Embryonic facial prominence (tissue), 1 donor: ENCODE measurements at regions not wholly inside any gene's neighbourhood (a gene's known extent, or its start where the extent isn't known, plus 50 kb on each side); places are given as distances from the start of the nearest gene placed in this dataset.

Experiments
- DNase-seq: peaks from one replicate; pipeline ENCODE4 v3.0.0-alpha.2; 2016; ENCODE audit errors: extremely low spot score

DNA sequence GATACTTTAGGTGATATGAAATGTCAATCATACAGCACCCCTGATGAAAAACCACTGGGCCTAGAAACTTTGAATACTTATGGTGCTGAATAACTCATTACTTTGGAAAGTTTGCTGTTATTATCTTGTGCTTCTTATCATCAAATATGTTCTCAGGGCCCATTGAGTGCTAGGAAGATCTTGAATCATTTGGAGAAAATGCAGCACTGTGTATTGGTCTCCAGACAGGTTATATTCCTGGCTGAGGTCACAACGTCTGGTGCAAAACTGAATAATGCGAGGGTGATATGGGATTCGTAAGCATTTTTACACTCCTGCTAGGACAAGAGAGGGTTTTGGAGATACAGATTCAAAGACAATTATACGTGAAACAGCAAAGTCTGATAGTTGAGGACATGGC, 249.4 kb upstream of the TNC start:
- DNase-seq, result no peak

DNA sequence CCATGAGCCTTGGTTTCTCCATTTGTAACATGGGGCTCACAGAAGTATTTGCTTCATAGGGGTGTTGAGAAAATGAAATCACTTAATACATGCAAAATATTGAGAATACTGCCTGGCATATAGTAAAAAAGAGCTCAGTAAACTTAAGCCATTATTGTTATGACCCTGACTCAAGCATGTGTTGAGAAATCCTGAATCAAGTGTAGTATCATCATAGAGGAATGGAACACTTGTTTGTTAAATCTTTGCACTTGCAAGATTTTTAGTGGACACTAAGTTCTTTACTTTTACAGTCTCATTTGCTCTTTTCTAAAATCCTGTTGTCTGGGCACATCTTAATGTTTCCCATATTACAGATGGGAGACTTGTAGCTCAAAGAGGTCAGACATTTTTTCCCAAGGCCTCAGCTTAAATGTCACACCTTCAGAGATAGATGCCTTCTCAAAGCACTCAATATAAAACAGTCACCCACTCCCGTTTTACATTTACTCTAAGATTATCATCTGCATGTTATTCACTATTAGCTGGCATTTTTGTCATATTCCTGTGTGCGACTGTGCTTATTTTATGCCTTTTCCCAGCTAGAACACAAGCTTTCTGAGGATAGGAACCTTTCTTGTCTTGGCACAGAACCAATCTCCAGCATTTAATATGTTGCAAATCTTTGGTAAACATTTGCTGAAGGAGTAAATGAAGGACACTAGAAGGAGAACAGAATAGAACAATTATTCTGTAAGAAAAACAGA, 250.0 kb upstream of the TNC start:
- DNase-seq, result no peak

DNA sequence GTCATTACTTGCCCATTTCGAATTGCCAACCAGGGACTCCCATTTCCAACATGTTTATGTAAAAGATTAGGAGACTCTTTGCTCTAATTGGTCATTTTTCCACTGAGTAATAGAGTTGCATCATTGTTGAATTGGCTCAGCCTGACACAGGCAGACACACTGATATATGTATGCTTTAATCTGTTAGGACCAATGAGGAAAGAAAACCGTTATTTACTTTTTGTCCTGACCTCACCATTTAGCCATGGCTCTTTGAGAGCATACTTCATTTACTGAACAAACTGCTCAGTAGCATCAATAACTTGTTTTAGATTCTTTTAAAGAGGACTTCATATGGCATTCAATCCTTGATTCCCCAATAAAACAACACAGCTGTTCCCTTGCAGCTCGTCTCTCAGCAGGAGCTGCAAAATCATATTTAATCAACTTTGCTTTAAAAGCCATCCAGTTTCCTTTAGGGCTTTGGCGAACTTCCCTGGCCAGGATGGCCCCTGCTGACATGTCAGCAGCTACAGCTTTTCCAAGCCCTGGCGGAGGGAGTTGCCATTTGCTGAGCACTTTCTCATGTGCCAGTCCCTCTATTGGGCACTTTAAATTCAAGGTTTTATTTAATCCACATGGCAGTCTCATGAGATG, 251.5 kb upstream of the TNC start:
- DNase-seq, result peak; percentile 47

DNA sequence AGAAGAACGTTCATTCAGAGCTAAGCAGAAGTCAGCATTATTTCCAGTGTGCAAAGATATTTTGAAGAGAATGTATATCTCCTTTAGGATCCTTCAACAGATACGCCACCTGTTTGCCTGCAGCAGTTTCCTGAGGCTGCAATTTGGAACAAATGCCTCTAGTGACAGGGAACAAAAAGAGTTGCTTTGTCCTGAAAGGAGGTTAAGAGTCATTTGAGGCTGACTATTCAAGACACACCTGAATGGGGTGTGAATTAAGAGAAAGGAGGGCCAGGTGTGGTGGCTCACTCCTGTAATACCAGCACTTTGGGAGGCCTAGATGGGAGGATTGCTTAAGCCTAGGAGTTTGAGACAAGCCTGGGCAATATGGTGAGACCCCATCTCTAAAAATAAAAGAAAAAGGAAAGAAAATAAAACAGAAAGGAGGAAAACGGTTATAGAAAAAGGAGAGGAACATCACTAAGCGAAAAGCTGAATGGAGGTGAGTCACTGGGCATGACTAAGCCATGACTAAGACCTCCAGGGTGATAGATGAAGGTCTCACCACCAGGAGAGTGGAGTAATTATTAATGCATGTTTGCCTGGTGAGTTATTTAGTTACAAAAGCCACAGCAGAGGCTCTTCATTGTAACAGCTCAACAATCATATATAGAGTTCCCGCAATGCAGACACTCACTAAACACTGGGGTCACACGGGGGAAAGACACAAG, 255.2 kb upstream of the TNC start:
- no peak for DNase-seq

DNA sequence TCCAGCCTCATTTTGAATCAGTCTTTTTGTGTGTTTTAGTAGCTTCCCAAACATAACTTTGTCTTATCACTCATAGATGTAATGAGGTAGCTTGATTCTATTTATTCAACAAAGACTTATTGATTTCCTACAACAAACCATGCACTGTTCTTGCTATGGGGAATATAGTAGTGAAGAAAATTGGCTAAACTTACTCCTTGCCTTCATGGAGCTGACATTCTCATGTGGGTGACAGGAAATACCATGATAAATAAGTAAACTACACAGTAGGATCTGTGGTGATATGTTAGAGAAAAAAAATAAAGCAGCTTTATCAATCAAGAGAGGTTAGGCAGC, 255.7 kb upstream of the TNC start:
- no peak for DNase-seq

DNA sequence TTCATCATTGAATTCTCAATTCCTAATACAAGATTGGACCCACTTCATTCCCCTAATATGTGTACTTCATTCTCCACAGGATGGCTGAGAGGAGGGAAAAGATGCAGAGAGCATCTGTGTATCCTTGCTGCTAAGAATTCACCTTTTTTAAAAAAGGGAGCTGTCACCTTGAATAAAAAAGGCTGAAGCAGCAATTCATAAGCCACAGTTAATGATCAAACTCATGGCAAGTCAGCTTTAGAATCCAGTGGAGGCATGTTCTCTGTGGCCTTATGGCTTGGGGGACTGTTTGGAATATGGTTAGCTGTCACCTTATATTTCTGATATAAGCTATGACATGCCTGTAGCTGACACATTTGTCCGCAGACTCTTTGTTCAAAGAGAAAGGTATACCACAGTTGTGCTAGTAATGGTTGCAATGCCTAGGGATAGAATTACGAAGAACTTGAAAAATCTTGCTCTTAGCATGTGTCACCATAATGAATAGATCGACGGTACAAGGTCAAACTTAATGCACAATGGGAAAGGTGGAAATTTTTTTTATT, 256.8 kb upstream of the TNC start:
- no peak for DNase-seq

DNA sequence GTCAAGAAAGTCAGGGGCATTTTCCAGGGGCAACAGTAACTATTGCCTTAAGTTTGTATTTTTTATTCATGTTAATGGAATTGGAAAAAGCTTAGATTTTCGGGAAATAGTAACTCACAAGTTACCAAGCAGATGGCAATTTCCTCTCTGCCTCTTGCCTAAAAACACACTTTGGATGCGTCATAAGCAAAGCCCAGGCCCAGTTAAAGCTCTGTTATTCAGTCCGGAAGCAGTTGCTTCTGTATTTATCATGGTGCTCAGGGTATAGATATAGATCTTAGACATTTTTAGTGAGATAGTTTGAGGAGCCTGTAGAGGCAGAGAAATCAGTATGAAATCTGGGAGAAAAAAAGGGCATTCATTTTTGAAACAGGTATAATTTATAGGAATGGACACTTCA, 260.3 kb upstream of the TNC start:
- DNase-seq, result no peak

DNA sequence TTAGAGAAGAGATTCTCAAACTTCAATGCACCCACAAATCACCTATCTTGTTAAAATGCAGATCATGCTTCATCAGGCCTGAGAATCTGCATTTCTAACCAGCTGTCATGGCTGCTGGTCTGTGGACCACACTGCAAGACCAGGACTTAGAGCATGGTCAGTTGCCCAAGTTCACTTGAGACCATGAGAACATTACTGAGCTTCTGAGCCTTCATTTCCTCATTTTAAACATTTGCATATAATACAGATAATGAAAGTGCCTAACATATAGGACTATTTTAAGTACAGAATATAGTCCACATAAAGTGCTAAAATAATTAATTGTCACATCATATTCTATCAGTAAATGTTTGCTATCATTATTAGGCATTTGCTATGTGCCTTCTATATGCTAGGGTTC, 260.8 kb upstream of the TNC start:
- DNase-seq, result no peak

DNA sequence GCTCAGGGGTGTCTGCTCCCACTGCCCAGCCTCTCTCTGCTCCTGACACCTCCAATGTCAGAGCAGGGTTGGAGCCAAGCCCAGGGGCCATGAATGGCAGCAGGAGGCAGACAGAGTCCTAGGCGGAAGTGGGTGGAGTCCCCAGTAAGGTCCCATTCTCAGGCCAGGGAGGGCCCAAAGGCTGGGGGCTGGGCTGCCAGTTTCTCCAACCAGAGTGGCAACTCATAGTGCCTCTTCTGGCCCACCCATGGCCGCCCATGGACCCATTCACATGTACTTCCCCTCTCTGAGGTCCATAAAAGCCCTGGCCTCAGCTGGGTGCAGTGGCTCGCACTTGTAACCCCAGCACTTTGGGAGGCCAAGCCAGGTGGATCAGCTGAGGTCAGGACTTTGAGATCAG, 261.8 kb upstream of the TNC start:
- DNase-seq, result no peak

DNA sequence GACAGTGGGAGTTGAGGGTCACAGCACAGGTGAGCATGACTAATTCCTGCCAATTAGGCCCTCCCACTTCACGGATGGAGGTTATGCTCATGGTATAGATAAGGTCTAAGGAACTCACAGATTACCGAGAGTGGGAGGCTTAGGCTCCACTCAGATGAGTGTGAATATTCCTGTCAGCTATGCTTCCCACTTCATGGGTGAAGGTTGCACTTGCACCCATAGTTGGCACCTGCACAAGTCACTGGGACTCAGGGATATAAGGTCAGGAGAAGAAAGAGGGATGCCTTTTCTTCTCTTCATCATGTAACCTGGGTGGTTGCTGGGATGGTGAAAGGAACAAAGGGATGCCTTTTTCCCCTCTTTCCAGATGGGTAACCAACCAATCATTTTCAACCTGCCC, 264.9 kb upstream of the TNC start:
- DNase-seq, result no peak

DNA sequence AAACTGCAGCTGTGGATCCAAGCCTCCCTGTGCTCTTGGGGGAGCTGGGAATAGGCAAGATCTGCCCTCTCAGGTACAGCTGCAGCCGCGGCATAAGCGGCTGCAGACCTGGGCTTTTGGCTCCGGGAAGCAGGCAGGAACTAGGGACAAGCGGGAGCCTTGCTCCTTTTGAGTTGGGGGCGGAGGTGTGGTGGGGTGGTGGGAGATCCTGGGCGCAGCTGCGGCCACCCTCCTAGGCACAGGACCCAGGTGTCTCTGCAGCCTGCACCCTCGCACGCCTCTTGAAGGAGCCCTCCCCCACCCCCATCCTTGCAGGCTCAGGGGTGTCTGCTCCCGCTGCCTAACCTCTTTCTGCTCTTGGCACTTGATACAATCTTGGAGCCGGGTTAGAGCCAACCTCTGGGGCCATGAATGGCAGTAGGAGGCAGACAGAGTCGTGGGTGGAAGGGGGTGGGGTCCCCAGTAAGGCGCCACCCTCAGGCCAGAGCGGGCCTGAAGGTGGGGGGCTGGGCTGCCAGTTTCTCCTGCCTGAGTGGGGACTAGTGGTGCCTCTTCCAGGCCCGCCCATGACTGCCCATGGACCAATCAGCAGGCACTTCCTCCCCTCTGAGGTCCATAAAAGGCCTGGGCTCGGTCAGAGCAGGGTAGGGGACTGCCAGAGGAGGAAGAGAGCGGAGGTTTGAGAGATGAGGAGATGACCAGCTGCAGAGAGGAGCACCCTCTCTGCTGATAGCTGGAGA, 267.6 kb upstream of the TNC start:
- no peak for DNase-seq

DNA sequence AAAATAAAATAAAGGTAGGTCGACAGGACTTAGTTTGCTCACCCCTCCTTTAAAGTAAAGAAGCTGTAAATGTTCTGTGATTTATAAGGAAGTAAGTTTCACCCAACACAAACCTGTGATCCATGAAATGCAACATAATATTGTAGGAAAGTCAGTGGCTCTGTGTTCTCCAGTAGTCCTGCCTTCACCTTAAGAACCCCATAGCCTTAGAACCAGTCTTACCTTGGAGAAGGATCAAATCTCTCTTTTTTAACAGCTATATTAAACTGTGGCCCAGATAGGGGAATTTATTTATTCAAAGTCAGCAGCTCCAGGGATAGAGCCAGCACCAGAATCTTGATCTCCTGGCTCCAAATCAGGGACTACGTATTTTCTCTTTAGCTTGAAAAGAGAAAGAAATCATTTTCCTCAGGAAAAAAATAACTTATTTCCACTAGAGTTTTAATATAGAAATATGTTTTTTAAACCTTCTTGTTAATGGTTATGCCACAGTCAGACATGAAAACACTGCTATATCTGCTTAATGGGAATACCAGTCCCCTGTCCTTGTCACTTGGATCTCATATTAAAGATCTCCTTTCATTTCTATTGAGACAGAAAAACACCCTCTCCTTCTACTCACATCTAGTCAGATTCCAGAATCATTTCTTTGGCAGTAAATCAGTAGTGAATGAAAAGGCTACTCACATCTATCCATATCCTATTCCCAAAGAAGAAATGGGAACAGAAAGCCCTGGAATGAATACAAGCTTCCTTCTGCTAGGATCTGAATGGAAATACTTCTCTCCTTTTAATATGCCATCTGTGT, 269.2 kb upstream of the TNC start:
- no peak for DNase-seq

DNA sequence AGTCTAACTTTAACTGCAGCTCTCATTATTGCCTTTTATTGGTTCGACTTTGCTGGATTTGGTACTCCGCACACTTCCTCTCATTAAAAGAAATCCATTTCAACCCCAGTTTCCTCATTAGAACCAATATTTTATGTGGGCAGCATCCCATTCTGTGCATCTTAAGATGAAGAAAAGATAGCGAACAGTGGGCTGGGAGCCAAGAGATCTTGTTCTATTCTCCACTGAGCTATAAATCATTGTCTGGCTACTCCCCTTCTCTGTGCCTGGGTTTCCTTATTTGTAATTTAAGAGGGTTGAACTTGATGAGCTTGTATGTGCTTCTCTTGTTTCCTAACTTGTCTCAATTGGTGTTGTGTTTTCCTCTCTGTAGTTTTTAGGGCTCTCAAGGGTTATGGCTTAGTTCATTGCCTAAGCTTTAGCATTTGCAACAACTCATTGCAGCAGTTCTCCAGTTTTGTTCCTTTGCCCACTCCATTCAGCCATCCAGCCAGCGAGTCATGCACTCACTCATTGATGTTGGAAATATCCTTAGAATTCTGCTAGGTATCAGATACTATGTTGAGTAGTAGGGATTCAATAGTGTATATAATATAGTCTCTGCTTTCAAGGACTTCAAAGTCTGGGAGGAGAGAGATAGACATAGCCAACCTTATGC, 273.3 kb upstream of the TNC start:
- no peak for DNase-seq

DNA sequence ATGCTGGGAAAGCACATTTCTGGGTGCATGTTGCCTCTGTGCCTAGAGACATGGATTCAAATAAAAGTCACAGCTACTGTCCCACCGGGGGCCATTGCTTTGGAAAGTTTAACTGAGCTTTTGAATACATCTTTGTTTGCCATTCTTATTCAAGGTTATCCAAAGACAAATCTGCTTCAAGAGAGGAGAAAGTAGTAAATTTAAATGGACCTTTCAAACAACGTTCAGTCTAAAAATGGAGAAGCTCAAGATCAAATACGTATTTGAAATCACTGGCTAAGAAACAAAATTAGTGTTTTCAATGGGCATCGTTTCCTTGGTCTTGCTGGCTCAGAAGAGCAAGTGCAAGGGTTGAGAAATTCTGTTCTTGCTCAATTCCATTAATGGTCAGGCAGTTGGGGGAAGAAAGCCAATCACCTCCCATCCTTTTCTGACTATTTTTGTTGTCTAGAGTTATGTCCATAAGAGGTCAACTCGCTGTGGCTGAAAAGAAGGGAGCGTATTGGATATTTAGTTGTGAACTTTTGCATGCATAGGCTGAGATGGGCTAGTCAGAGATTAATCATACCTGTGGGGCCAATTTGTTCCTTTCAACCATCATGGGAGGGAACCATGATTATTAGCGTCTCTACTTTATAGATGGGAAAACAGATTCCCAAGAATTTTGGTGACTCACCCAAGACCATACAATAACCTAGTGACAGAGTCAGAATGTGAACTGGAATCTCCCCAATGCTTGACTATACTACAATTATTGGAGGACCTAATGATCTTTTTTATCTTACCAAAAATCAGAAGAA, 276.2 kb upstream of the TNC start:
- no peak for DNase-seq

DNA sequence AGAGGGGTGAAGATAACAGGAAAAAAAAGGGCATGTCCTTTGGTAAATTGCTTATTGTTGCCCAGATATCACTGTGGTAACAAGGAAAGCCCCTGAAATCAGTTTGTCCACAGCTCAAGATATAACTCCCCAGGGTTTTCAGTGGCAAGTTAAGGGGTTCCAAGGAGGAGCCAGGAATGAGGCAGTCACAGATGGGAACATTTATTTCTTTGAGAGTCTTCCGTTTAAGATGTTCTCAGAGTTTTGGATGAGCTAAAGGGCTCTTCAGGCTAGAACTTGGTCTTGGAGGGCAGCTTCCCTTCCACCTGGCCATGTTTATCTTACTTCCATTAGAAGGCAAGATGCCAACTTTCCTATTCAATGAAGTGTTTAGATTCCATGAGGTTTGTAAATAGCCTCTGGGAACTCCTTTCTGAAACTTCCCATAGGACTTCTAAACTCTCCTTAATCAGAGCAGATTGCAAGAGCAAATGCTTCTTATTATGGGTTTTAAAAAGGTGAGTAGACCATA, 277.6 kb upstream of the TNC start:
- DNase-seq, result no peak

DNA sequence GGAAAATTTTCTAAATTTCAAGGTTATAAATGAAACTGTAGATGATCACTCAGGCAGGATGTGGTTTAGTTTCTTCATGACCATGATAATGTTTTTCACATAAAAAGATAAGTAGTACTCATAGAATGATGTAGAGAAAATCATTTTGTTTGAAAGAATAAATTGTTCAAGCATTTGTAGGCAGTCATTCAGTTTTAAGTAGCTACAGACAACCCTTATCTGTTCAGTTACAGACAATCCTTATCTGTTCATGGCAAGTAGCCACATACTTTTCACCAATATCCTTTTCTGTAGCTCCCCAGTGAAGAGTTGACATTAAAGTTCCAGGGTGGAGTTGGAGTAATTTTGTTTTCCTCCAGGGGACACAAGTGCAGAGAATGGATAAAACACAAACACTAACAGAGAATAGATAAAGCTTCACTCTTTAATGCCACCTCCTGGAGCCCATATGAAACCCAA, 278.1 kb upstream of the TNC start:
- no peak for DNase-seq

DNA sequence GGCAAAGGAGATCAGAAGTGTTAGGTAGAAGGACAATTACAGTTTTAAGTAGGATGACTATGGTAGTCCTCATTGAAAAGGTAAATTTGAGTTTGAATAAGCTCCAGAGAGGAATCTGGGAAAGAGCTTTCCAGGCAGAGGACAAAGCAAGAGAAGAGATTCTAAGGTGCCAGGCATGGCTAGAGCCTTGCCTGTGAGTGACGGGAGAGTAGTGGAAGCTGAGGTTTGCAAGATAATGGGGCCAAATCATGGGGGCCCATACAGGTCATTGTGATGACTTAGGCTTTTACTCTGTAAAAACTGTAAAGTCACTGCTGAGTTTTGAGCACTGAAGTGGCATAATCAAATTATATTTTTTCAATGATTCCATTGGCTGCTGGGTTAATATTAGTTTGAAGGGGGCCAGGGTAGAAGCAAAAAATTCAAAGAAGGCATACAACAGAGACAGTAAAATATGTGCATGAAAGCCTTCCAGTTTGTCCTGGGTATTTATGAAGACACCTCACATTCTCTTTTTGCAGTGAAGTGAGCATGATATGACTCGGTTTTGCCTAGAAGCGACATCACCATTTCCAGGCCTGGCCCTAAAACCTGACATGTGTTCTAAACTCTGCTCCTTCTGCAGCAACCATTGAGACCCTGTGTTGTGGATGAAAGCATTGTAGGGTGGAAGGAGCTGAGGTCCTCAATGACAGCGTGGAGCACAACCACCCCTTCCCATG, 279.8 kb upstream of the TNC start:
- DNase-seq, result no peak

DNA sequence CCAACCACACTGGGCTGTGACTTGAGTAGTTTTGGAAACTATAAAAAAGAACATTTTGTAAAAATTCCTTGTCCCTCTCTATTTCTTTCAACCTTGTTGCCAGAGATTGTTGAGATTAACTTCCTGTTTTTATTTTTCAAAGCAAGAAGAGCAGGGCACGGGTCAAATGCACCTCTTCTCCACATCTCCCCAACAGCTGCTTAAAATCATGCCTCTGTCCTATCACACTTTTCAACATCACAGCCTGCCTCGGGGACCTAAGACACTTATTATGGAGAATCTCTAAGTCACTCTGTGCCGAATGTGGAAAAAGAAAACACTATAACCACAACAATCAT, 280.3 kb upstream of the TNC start:
- DNase-seq, result no peak

DNA sequence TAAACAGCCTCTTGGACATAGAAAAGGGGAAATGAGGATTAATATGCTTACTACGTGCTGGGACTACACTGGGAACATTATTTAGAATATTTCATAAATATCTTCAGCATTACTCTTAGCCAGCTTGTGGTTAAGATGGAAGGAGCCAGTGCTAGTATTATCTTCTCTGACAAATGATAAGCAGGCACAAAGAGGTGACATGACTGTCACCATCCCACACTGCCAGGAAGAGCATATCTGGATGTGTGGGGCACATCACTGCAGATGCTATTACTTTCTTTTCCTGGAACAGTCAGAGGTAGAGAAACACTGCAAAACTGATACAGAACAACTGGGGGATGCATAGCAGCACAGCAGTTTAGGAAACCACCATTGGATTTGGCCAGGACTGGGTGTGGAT, 281.0 kb upstream of the TNC start:
- no peak for DNase-seq
